GM21447 (cell line): ENCODE measurements at regions not wholly inside any gene's neighbourhood (a gene's known extent, or its start where the extent isn't known, plus 50 kb on each side); places are given as distances from the start of the nearest gene placed in this dataset.
"Not testable (repeated sequence)": the region's sequence is repeated elsewhere in the genome, so short reads cannot be mapped to it uniquely, and the experiment has no call there.

Experiments used
- ATAC-seq: cut with Tn5 transposase; IDR thresholded peaks from one replicate; pipeline ENCODE4 v1.9.1; 2021; ENCODE audit not compliant: unreplicated experiment

GRCh38 chr11:97620007-97620406 lies 1230.2 kb downstream of the JRKL start:
- no peak for ATAC-seq

- no peak for ATAC-seq
Measured at GRCh38 chr11:97621282-97621681, 1231.5 kb downstream of the JRKL start.

- no peak for ATAC-seq
Measured at GRCh38 chr11:97622795-97623194, 1233.0 kb downstream of the JRKL start.

GRCh38 chr11:97636741-97637140 lies 1246.9 kb downstream of the JRKL start:
- not testable (repeated sequence) for ATAC-seq

GRCh38 chr11:97637701-97638100 lies 1247.9 kb downstream of the JRKL start:
- no peak for ATAC-seq

GRCh38 chr11:97638641-97639224 lies 1248.9 kb downstream of the JRKL start:
- no peak for ATAC-seq

- no peak for ATAC-seq
Measured at GRCh38 chr11:97641988-97642387, 1252.2 kb downstream of the JRKL start.

- ATAC-seq: no peak
Measured at GRCh38 chr11:97645736-97646135, 1255.9 kb downstream of the JRKL start.

- ATAC-seq: no peak
Measured at GRCh38 chr11:97656356-97656755, 1266.5 kb downstream of the JRKL start.

- ATAC-seq: no peak
Measured at GRCh38 chr11:97657852-97658251, 1268.0 kb downstream of the JRKL start.

GRCh38 chr11:97667057-97667456 lies 1277.2 kb downstream of the JRKL start:
- ATAC-seq: no peak

GRCh38 chr11:97683733-97684132 lies 1293.9 kb downstream of the JRKL start:
- ATAC-seq: no peak

GRCh38 chr11:97684486-97685439 lies 1295.0 kb downstream of the JRKL start:
- no peak for ATAC-seq

- ATAC-seq: no peak
Measured at GRCh38 chr11:97685695-97686094, 1295.9 kb downstream of the JRKL start.

- ATAC-seq: no peak
Measured at GRCh38 chr11:97687111-97687510, 1297.3 kb downstream of the JRKL start.

- no peak for ATAC-seq
Measured at GRCh38 chr11:97691061-97691460, 1301.2 kb downstream of the JRKL start.

- ATAC-seq: no peak
Measured at GRCh38 chr11:97702951-97703350, 1313.1 kb downstream of the JRKL start.

- no peak for ATAC-seq
Measured at GRCh38 chr11:97703851-97704250, 1314.0 kb downstream of the JRKL start.

GRCh38 chr11:97705441-97705840 lies 1315.3 kb upstream of the CNTN5 start:
- not testable (repeated sequence) for ATAC-seq

GRCh38 chr11:97717922-97718321 lies 1302.8 kb upstream of the CNTN5 start:
- ATAC-seq: no peak

- no peak for ATAC-seq
Measured at GRCh38 chr11:97722065-97722464, 1298.7 kb upstream of the CNTN5 start.

GRCh38 chr11:97722721-97723120 lies 1298.0 kb upstream of the CNTN5 start:
- ATAC-seq: no peak
